Esophagus squamous epithelium (tissue), 5 donors: ENCODE measurements at regions not wholly inside any gene's neighbourhood (a gene's known extent, or its start where the extent isn't known, plus 50 kb on each side); places are given as distances from the start of the nearest gene placed in this dataset.
A peak's percentile ranks its signal among the peaks of the same experiment; 100 is the strongest.

ENCODE experiments used
- DNase-seq: peaks from one replicate; lab custom pipeline; 2025; lab: John Stamatoyannopoulos, UW
- H3K27ac ChIP-seq, 4 donors: fragments of 200-600 bp; sonication (generic); one replicate each; pipeline ENCODE4 v1.5.1; 2016 to 2019; ENCODE audit warnings: mild to moderate bottlenecking in 1 of 4
- H3K27me3 ChIP-seq, 4 donors: fragments of 200-600 bp; sonication (generic); 1 replicate in 3 of 4; 2 replicates in 1 of 4; pipeline versions ENCODE4 v1.5.1 to v1.6.0; 2017 to 2021; ENCODE audit warnings: antibody characterized with exemption in 1 of 4
- H3K36me3 ChIP-seq, 3 donors: fragments of 200-600 bp; sonication (generic); one replicate each; pipeline ENCODE4 v1.5.1; 2016 to 2019
- H3K4me1 ChIP-seq, 3 donors: fragments of 200-600 bp; sonication (generic); one replicate each; pipeline ENCODE4 v1.5.1; 2017 to 2019
- H3K4me3 ChIP-seq, 4 donors: fragments of 200-600 bp; sonication (generic); 1 replicate in 3 of 4; 2 replicates in 1 of 4; pipeline ENCODE4 v1.5.1; 2016 to 2019; ENCODE audit warnings: mild to moderate bottlenecking in 2 of 4, moderate library complexity in 1 of 4
- H3K9me3 ChIP-seq, 3 donors: fragments of 200-600 bp; sonication (generic); one replicate each; pipeline ENCODE4 v1.5.1; 2016 to 2019
- POLR2A ChIP-seq, 4 donors: fragments of 450-650 bp; IDR thresholded peaks; one replicate each; pipeline ENCODE4 v1.6.1; 2017; ENCODE audit warnings: antibody characterized with exemption in 4 of 4, mild to moderate bottlenecking in 4 of 4, moderate library complexity in 3 of 4
- WGBS, 2 donors: methylation state at CpG; one replicate each; pipeline ENCODE4 v1.1.5; 2018; 5-methylcytosine and 5-hydroxymethylcytosine counted together
- intact Hi-C: fragments of 100-400 bp; cut with DNase I; formaldehyde crosslinking; loops from one replicate; pipeline ENCODE4 v1.15.0; 2022
- TF ChIP-seq, protein P1 (sequence below), 6 experiments: fragments of 450-650 bp in 4 of 6; fragments of 200-600 bp in 2 of 6; sonication (generic) in 2 of 6; IDR thresholded peaks; one replicate each; pipeline ENCODE4 v1.5.1; 2016 to 2019; ENCODE audit warnings: antibody characterized with exemption in 6 of 6, mild to moderate bottlenecking in 4 of 6, moderate library complexity in 4 of 6
- donor health status: DM: yes; HTN: yes; CAD: no.

DNA sequence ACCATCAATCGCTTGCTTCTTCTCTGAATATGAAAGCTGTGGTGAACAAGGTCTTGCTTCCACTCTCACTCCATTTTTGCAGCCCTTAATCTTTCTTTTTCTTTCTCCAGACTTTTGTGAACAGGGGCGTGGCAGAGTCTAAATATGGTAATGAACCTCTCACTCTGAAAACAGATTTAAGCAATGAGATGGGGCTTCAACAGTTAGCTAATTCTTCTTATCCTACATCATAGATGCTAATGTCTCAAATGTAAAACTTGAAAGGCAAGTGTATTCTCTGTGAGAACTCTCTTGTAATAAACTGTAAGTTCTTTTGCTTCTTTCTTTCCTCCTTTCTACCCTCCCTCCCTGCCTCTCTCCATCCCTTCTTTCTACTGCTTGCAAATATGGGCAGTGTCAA is 106.5 kb upstream of the ANK2 start:
- no peaks in the 10 kb centered on the region for H3K36me3 ChIP-seq
- intact Hi-C loops = no loop called here
- no peaks in the 10 kb centered on the region for H3K27me3 ChIP-seq
- H3K4me1 ChIP-seq = no peaks in the 10 kb centered on the region
- no peak for DNase-seq
- H3K4me3 ChIP-seq = no peak overlapping the region
- 65 to 66% methylated on average over 2 of the region's 2 CpGs for WGBS, 2 donors
- TF ChIP-seq, protein P1, sequence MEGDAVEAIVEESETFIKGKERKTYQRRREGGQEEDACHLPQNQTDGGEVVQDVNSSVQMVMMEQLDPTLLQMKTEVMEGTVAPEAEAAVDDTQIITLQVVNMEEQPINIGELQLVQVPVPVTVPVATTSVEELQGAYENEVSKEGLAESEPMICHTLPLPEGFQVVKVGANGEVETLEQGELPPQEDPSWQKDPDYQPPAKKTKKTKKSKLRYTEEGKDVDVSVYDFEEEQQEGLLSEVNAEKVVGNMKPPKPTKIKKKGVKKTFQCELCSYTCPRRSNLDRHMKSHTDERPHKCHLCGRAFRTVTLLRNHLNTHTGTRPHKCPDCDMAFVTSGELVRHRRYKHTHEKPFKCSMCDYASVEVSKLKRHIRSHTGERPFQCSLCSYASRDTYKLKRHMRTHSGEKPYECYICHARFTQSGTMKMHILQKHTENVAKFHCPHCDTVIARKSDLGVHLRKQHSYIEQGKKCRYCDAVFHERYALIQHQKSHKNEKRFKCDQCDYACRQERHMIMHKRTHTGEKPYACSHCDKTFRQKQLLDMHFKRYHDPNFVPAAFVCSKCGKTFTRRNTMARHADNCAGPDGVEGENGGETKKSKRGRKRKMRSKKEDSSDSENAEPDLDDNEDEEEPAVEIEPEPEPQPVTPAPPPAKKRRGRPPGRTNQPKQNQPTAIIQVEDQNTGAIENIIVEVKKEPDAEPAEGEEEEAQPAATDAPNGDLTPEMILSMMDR (IDR thresholded peaks at IDR 0.05) = no peak
- TF ChIP-seq POLR2A (IDR thresholded peaks at IDR 0.05) = no peak
- H3K27ac ChIP-seq = no peak overlapping the region
- no peaks in the 10 kb centered on the region for H3K9me3 ChIP-seq

DNA sequence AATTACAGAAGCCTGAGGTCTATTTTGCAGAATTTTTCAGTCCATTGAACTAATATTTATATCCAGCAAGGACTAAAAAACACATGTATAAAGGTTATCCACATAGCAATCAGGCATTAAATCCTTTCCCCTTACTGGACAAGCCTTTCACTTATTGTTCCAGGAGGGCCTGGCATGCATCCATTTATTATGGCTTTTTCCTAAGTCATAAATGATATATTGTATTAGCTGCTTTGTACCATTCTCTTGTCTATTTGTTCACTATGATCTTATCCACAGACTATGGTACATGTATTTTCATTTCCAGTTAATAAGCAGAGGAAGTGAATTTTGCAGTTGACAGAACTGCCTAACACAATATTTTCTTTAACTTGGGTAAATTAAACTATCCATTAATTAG is 105.4 kb upstream of the ANK2 start:
- no peak overlapping the region for H3K4me3 ChIP-seq
- no peaks in the 10 kb centered on the region for H3K36me3 ChIP-seq
- TF ChIP-seq, protein P1 (IDR thresholded peaks at IDR 0.05) = no peak
- TF ChIP-seq POLR2A (IDR thresholded peaks at IDR 0.05) = no peak
- no peaks in the 10 kb centered on the region for H3K9me3 ChIP-seq
- no peaks in the 10 kb centered on the region for H3K27me3 ChIP-seq
- H3K4me1 ChIP-seq = no peaks in the 10 kb centered on the region
- H3K27ac ChIP-seq = no peak overlapping the region
- intact Hi-C loops = no loop called here
- DNase-seq = no peak

DNA sequence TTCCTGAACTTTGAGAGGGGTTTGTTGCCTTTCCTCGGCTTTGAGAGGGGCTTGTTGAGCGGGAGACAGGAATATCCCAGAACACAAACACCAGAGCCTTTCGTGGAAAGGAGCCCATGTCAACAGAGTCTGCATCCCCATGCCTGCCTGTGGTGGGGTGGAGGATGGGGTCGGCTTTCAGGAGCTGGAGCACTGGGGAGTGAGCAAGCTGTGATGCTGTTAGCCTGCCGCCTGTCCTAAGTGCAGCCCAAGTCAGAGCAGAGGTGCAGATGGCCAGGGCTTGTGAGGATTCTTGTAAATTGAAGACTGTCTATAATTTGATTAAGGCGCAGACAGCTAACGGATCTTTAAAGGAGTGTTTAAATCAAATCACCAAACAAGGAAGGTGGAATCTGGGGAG is 103.3 kb upstream of the ANK2 start:
- intact Hi-C loops = no loop called here
- H3K4me3 ChIP-seq = no peak overlapping the region
- DNase-seq = no peak
- WGBS, 2 donors = 50 to 52% methylated on average over 4 to 6 of the region's 7 CpGs
- no peak overlapping the region for H3K27ac ChIP-seq
- no peaks in the 10 kb centered on the region for H3K4me1 ChIP-seq
- no peaks in the 10 kb centered on the region for H3K27me3 ChIP-seq
- no peaks in the 10 kb centered on the region for H3K36me3 ChIP-seq
- no peak for TF ChIP-seq POLR2A (IDR thresholded peaks at IDR 0.05)
- TF ChIP-seq, protein P1 (IDR thresholded peaks at IDR 0.05) = no peak
- no peaks in the 10 kb centered on the region for H3K9me3 ChIP-seq

DNA sequence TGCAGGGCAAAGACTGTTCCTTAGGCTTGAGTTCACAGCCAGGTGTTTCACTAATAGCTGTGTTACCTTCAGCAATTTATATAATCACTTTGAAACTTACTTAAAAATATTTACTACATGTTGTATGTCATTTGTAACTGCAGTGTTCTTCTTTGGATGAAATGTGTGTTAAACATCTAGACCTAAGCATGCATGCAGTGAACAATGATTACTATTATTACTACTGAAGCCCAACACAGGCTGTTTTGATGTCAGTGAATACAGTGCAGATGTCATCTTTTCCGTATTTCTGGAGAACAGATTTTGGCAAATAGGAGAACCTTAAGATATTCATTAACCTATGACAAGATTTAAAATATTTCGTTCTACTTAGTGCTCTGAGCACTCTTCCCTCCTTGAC is 101.8 kb upstream of the ANK2 start:
- no peaks in the 10 kb centered on the region for H3K9me3 ChIP-seq
- H3K4me1 ChIP-seq = no peaks in the 10 kb centered on the region
- no peak overlapping the region for H3K27ac ChIP-seq
- no peak for DNase-seq
- no peak for TF ChIP-seq POLR2A (IDR thresholded peaks at IDR 0.05)
- TF ChIP-seq, protein P1 (IDR thresholded peaks at IDR 0.05) = no peak
- WGBS, 2 donors = 69 to 76% methylated on average over 2 of the region's 2 CpGs
- H3K4me3 ChIP-seq = no peak overlapping the region
- intact Hi-C loops = no loop called here
- H3K36me3 ChIP-seq = no peaks in the 10 kb centered on the region
- no peaks in the 10 kb centered on the region for H3K27me3 ChIP-seq

DNA sequence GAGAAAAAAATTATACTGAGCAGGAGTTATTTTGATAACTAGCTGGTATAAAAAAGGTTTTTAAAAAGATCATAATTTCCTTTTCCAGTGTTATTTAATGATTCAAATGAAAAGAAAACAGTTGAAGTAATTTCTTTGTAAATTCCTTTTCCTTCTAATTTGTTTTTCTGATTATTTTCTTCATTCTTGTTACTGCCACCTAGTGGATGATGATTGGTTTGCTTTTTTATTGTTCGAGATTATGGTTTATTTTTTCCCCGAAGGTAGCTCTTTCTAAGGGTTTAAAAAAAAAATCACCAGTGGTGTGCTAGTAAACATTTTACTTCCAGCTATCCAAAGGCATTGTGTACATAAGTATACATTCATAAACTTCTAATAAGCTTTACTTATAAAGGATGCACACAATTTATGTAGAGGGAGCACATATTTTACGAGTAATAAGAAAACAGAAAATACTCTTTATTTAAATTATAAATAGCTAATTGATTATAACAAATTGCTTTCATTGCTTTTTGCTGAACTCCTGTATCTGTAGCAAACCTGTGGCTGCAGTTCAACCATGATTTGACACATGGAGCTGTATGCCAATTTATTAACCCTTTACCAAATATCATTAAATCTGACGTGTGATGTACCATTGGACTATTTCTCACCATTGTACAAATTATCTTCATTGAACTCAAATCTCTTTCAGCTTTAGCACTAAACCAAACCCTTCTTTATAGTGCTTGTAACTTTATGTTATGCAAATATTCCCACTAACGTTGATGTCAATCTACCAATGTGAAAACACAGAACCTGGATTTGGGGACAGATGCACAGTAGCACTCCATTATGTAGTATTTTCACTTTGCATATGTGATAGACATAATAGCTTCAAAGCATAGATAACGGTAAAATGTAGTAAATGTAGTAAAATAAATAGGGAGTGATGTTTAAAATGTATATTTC is 97.8 kb upstream of the ANK2 start:
- intact Hi-C loops = no loop called here
- Histone ChIP-seq H3K36me3 (no peaks in the 10 kb centered on the region), H3K9me3 (no peaks in the 10 kb centered on the region), H3K27me3 (no peaks in the 10 kb centered on the region), H3K4me1 (no peaks in the 10 kb centered on the region), H3K27ac (no peak overlapping the region), H3K4me3 (peak overlapping the region in 1 of 4 donors; percentile 12)
- no peak for DNase-seq
- 43 to 45% methylated on average over 6 of the region's 6 CpGs for WGBS, 2 donors
- no peak for TF ChIP-seq POLR2A (IDR thresholded peaks at IDR 0.05)
- TF ChIP-seq, protein P1 (IDR thresholded peaks at IDR 0.05) = peak in 4 of 6 experiments; percentile 8 to 49 (median 44)
